ENCODE measurements at regions not wholly inside any gene's neighbourhood (a gene's known extent, or its start where the extent isn't known, plus 50 kb on each side); places are given as distances from the start of the nearest gene placed in this dataset.

DNA sequence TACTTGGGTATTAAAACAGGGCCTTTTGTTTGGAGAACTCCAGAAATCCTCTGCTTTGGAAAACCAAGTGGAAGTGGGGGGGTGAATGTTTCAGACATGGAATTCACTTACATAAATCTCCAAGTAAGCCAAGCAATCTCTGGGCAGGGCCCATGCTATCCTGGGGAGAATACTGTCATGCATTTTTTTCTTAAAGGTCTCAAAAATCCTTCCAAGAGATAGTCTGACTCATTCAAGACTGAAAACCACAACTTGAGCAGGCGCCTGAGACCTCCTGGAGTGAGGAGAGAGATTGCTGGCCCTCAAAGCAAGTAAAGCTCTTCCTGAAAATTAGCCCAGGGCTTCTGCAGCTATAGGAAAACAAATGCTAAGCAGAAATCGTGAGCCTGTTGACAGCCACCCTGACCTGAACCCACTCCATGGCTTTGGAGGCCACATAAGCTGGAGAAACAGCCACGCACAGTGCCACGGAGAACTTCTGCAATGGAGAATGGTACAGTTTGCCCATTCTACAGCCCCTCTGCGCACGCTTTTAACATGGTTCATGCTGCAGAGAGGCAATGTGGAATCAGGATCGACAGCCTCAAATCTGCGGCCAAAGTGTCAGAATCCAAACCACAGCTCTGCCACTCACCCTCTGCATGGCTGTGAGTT lies 203.1 kb upstream of the AUTS2 start:
- TF ChIP-seq CTCF (conservative IDR thresholded peaks at IDR 0.05): no peak
- no peaks in the 10 kb centered on the region for H3K36me3 Mint-ChIP-seq (ENCODE audit: low read depth)
- no peak overlapping the region for H3K27ac Mint-ChIP-seq (ENCODE audit: unreplicated experiment)
- H3K4me3 Mint-ChIP-seq: no peak overlapping the region
- H3K9me3 Mint-ChIP-seq: no peaks in the 10 kb centered on the region
- no peaks in the 10 kb centered on the region for H3K27me3 Mint-ChIP-seq (ENCODE audit: low read depth)
- DNase-seq (ENCODE audit: low read depth, low spot score): no peak
- H3K4me1 Mint-ChIP-seq: peaks cover 7% of the 10 kb centered on the region

DNA sequence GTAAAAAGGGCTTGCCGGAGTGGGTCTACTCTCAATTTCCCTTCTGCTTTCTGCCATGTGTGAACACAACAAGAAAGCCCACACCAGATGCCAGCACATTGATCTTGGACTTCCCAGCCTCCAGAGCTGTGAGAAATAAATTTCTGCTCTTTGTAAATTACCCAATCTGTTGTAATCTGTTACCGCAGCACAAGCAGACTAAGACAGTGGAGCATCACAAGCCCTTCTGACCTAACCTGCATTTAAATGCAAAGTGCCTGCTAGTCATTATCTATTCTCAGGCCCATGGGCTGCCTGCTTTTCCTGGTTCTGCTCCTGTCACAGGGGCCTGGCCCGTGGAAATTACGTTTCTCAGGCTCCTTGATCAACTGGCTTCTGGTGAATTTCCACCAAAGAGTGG lies 199.3 kb upstream of the AUTS2 start:
- no peak overlapping the region for H3K27ac Mint-ChIP-seq (ENCODE audit: unreplicated experiment)

GRCh38 chr7:69399401-69399800 lies 198.9 kb upstream of the AUTS2 start:
- H3K4me1 Mint-ChIP-seq: peaks cover 7% of the 10 kb centered on the region
- no peak for TF ChIP-seq CTCF (conservative IDR thresholded peaks at IDR 0.05)
- no peaks in the 10 kb centered on the region for H3K36me3 Mint-ChIP-seq (ENCODE audit: low read depth)
- no peaks in the 10 kb centered on the region for H3K9me3 Mint-ChIP-seq
- no peak overlapping the region for H3K27ac Mint-ChIP-seq (ENCODE audit: unreplicated experiment)
- no peak overlapping the region for H3K4me3 Mint-ChIP-seq
- no peaks in the 10 kb centered on the region for H3K27me3 Mint-ChIP-seq (ENCODE audit: low read depth)
- DNase-seq (ENCODE audit: low read depth, low spot score): no peak

More for the DNA sequence above, 199.3 kb upstream of the AUTS2 start:
- no peaks in the 10 kb centered on the region for H3K9me3 Mint-ChIP-seq
- H3K36me3 Mint-ChIP-seq (ENCODE audit: low read depth): no peaks in the 10 kb centered on the region
- H3K27me3 Mint-ChIP-seq (ENCODE audit: low read depth): no peaks in the 10 kb centered on the region
- DNase-seq (ENCODE audit: low read depth, low spot score): no peak
- no peak for TF ChIP-seq CTCF (conservative IDR thresholded peaks at IDR 0.05)
- H3K4me3 Mint-ChIP-seq: no peak overlapping the region
- peaks cover 7% of the 10 kb centered on the region for H3K4me1 Mint-ChIP-seq

GRCh38 chr7:69402696-69403095 lies 195.6 kb upstream of the AUTS2 start:
- Mint-ChIP-seq H3K4me3 (no peak overlapping the region), H3K4me1 (peaks cover 7% of the 10 kb centered on the region), H3K27ac (ENCODE audit: unreplicated experiment) (no peak overlapping the region), H3K27me3 (ENCODE audit: low read depth) (no peaks in the 10 kb centered on the region), H3K9me3 (no peaks in the 10 kb centered on the region), H3K36me3 (ENCODE audit: low read depth) (no peaks in the 10 kb centered on the region)
- TF ChIP-seq CTCF (conservative IDR thresholded peaks at IDR 0.05): no peak
- DNase-seq (ENCODE audit: low read depth, low spot score): no peak

GRCh38 chr7:69403169-69403568 lies 195.1 kb upstream of the AUTS2 start:
- Mint-ChIP-seq H3K36me3 (ENCODE audit: low read depth) (no peaks in the 10 kb centered on the region), H3K4me1 (peaks cover 7% of the 10 kb centered on the region), H3K9me3 (no peaks in the 10 kb centered on the region), H3K27ac (ENCODE audit: unreplicated experiment) (no peak overlapping the region), H3K27me3 (ENCODE audit: low read depth) (no peaks in the 10 kb centered on the region), H3K4me3 (no peak overlapping the region)
- TF ChIP-seq CTCF (conservative IDR thresholded peaks at IDR 0.05): peak; percentile 22
- DNase-seq (ENCODE audit: low read depth, low spot score): no peak
